ENCODE measurements at regions not wholly inside any gene's neighbourhood (a gene's known extent, or its start where the extent isn't known, plus 50 kb on each side); places are given as distances from the start of the nearest gene placed in this dataset.
"Not testable (repeated sequence)": the region's sequence is repeated elsewhere in the genome, so short reads cannot be mapped to it uniquely, and the experiment has no call there.

- not testable (repeated sequence) for DNase-seq
Observed at GRCh38 chr6:26957399-26958127, 289.9 kb upstream of the PRSS16 start.

- not testable (repeated sequence) for DNase-seq
Observed at GRCh38 chr6:26961236-26961635, 286.3 kb upstream of the PRSS16 start.

GRCh38 chr6:27002447-27002846 lies 245.1 kb upstream of the PRSS16 start:
- no peak for DNase-seq

- DNase-seq = no peak
Observed at GRCh38 chr6:27007020-27007419, 240.5 kb upstream of the PRSS16 start.

- DNase-seq = not testable (repeated sequence)
Observed at GRCh38 chr6:27008613-27009012, 238.9 kb upstream of the PRSS16 start.

- not testable (repeated sequence) for DNase-seq
Observed at GRCh38 chr6:27014053-27014452, 233.4 kb upstream of the PRSS16 start.

GRCh38 chr6:27016689-27017088 lies 230.8 kb upstream of the PRSS16 start:
- DNase-seq = no peak

GRCh38 chr6:27018401-27018800 lies 229.1 kb upstream of the PRSS16 start:
- DNase-seq = not testable (repeated sequence)

- DNase-seq = peak; percentile 45
Observed at GRCh38 chr6:27019651-27020552, 227.6 kb upstream of the PRSS16 start.

GRCh38 chr6:27020553-27020880 lies 227.0 kb upstream of the PRSS16 start:
- DNase-seq = no peak

- no peak for DNase-seq
Observed at GRCh38 chr6:27023664-27024063, 223.8 kb upstream of the PRSS16 start.

- DNase-seq = no peak
Observed at GRCh38 chr6:27025351-27025750, 222.2 kb upstream of the PRSS16 start.

- no peak for DNase-seq
Observed at GRCh38 chr6:27026361-27026760, 221.1 kb upstream of the PRSS16 start.

- no peak for DNase-seq
Observed at GRCh38 chr6:27031302-27031701, 216.2 kb upstream of the PRSS16 start.

GRCh38 chr6:27038498-27038897 lies 209.0 kb upstream of the PRSS16 start:
- no peak for DNase-seq

- no peak for DNase-seq
Observed at GRCh38 chr6:27040244-27041042, 207.1 kb upstream of the PRSS16 start.

- DNase-seq = no peak
Observed at GRCh38 chr6:27043244-27043643, 204.3 kb upstream of the PRSS16 start.

- DNase-seq = not testable (repeated sequence)
Observed at GRCh38 chr6:27045131-27045530, 202.4 kb upstream of the PRSS16 start.

- DNase-seq = not testable (repeated sequence)
Observed at GRCh38 chr6:27047725-27048124, 199.8 kb upstream of the PRSS16 start.

GRCh38 chr6:27049863-27050781 lies 197.4 kb upstream of the PRSS16 start:
- DNase-seq = no peak

GRCh38 chr6:27052082-27052730 lies 195.3 kb upstream of the PRSS16 start:
- not testable (repeated sequence) for DNase-seq

- DNase-seq = no peak
Observed at GRCh38 chr6:27052731-27053082, 194.8 kb upstream of the PRSS16 start.
